WTC11 (cell line): ENCODE measurements at regions not wholly inside any gene's neighbourhood (a gene's known extent, or its start where the extent isn't known, plus 50 kb on each side); places are given as distances from the start of the nearest gene placed in this dataset.

Experiments
- AFF4 ChIP-seq: sonication (generic); formaldehyde crosslinking; IDR thresholded peaks from 2 replicates; pipeline ENCODE4 v1.8.1; 2023; ENCODE audit warnings: mild to moderate bottlenecking, missing genetic modification reagents, borderline replicate concordance
- CREB1 ChIP-seq: sonication (generic); formaldehyde crosslinking; IDR thresholded peaks from 2 replicates; pipeline ENCODE4 v1.8.0; 2023; ENCODE audit warnings: mild to moderate bottlenecking, missing genetic modification reagents
- CTCF ChIP-seq: fragments of 200-600 bp; IDR thresholded peaks from 2 replicates; pipeline ENCODE4 v1.8.0; 2022; ENCODE audit warnings: antibody characterized with exemption
- FOXJ3 ChIP-seq: sonication (generic); formaldehyde crosslinking; IDR thresholded peaks from 2 replicates; pipeline ENCODE4 v1.9.0; 2021; ENCODE audit warnings: missing genetic modification reagents, mild to moderate bottlenecking, borderline replicate concordance
- FOXP1 ChIP-seq: sonication (generic); formaldehyde crosslinking; IDR thresholded peaks from 2 replicates; pipeline ENCODE4 v1.8.0; 2022; ENCODE audit warnings: missing genetic modification reagents, mild to moderate bottlenecking, moderate library complexity, borderline replicate concordance
- MAX ChIP-seq: sonication (generic); formaldehyde crosslinking; IDR thresholded peaks from 2 replicates; pipeline ENCODE4 v1.8.0; 2022; ENCODE audit warnings: mild to moderate bottlenecking, missing genetic modification reagents
- MLX ChIP-seq: sonication (generic); formaldehyde crosslinking; IDR thresholded peaks from 2 replicates; pipeline ENCODE4 v1.8.1; 2023; ENCODE audit warnings: mild to moderate bottlenecking, missing genetic modification reagents, moderate library complexity
- STAT6 ChIP-seq: sonication (generic); formaldehyde crosslinking; conservative IDR thresholded peaks from 2 replicates; pipeline ENCODE4 v1.8.1; 2023; ENCODE audit warnings: mild to moderate bottlenecking, low read depth, missing genetic modification reagents, moderate library complexity
- TEAD4 ChIP-seq: sonication (generic); formaldehyde crosslinking; IDR thresholded peaks from 2 replicates; pipeline ENCODE4 v1.8.0; 2022; ENCODE audit warnings: mild to moderate bottlenecking, missing genetic modification reagents
- USF2 ChIP-seq: sonication (generic); formaldehyde crosslinking; IDR thresholded peaks from 2 replicates; pipeline ENCODE4 v1.8.1; 2023; ENCODE audit warnings: mild to moderate bottlenecking, missing genetic modification reagents, moderate library complexity
- ZNF121 ChIP-seq: sonication (generic); formaldehyde crosslinking; IDR thresholded peaks from 2 replicates; pipeline ENCODE4 v1.8.0; 2023; ENCODE audit warnings: missing genetic modification reagents

- TF ChIP-seq STAT6 (CRISPR knock-in tag) = no peak
- no peak for TF ChIP-seq CTCF
- no peak for TF ChIP-seq MAX
- TF ChIP-seq USF2 (CRISPR knock-in tag) = no peak
- TF ChIP-seq AFF4 (CRISPR knock-in tag) = no peak
- TF ChIP-seq MLX (CRISPR knock-in tag) = no peak
- TF ChIP-seq ZNF121 (CRISPR knock-in tag) = no peak
- no peak for TF ChIP-seq FOXP1 (CRISPR knock-in tag)
- TF ChIP-seq CREB1 (CRISPR knock-in tag) = no peak
- TF ChIP-seq FOXJ3 (CRISPR knock-in tag) = no peak
- TF ChIP-seq TEAD4 (CRISPR knock-in tag) = no peak
These were observed 585.4 kb downstream of the CDH26 start for GRCh38 chr20:60543598-60543997.
